Stimulated activated CD4-positive, alpha-beta T cell treated with anti-CD3 and anti-CD28 coated beads, Interleukin-12 subunit alpha, Interleukin-12 subunit beta, amount 100 ng/mL, for 24 hours (primary cell): ENCODE measurements at regions not wholly inside any gene's neighbourhood (a gene's known extent, or its start where the extent isn't known, plus 50 kb on each side); places are given as distances from the start of the nearest gene placed in this dataset.

Source experiments
- DNase-seq, 2 experiments: peaks; one replicate each; pipeline ENCODE4 v3.0.0-alpha.2; 2020; ENCODE audit warnings: low read depth in 2 of 2

GRCh38 chr5:6195711-6196358 is 182.5 kb downstream of the MED10 start:
- no peak for DNase-seq

DNA sequence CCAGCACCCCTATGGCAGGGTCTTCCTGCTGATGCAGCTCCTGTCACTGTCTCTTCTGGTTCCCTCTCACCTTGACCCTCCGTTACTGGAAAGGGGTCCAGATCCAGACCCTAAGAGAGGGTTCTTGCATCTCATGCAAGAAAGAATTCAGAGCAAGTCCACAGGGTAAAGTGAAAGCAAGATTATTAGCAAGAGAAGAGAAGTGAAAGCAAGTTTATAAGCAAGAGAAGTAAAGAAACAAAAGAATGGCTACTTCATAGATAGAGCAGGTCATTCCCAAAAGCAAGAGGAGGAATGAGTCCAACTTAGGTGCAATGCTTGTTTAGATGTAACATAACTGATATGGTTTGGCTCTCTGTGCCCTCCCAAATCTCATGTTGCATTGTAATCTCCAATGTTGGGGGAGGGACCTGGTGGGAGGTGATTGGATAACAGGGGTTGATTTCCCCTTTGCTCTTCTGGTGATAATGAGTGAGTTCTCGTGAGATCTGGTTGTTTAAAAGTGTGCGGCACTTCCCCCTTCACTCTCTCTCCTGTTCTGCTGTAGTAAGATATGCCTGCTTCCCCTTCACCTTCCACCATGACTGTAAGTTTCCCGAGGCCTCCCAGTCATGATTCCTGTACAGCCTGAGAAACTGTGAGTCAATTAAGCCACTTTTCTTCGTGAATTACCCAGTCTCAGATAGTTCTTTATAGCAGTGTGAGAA is 183.3 kb downstream of the MED10 start:
- DNase-seq = no peak

- no peak for DNase-seq
Measured at GRCh38 chr5:6194261-6194875, 184.0 kb downstream of the MED10 start.

DNA sequence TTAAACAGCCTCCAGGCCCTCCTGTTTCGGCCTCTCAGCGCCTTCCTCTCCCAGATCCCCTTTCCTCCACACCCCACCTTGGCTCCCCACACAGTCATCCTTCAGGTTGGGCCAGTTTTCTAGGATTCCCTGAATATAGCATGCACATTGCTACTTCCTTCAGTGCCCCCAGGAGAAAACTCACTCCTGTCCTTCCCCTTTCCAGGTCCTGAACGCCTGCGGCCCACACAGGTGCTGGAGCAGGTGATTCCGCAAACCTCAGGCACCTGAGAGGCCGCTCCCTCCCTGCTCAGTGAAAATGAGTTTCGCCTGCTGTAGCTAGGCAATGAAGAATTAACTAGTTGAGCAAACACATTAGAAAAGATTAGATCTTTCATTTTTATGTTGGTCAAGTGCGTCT is 185.0 kb downstream of the MED10 start:
- no peak for DNase-seq

DNA sequence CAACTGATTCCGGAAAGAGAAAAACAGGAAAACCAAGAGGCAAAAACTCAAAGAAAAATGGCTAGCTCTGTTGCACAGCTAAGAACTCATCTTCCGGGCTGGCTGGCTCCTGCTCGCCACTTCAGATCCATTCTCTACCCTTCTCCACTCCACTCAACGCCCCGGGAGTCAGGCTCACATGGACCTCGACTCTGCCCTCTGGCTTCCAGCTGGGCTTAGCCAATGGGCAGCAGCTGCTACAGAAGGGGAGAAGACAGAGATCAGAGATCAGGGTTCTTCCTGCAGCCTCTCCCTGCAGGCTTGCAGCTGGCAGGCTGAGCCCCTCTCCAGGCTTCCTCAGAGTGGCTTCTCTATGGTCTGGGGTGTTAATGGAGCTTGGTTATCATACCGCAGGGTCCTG is 187.5 kb downstream of the MED10 start:
- no peak for DNase-seq

DNA sequence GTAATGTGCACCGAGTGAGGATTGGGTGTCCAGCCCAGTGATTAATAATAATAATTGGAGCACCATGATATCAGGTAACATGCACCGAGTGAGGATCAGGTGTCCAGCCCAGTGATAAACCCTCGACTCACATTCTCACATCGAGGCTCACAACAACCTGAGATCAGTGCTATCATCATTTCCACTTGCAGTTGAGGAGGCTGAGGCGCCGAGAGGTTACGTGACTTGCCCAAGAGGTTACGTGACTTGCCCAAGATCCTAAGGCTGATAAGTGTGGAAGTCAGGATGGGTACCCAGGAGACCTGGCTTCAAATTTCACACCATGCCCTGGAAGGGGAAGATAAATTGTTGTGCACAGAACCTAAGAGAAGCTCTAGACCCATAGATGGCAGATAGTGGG is 189.4 kb downstream of the MED10 start:
- DNase-seq = no peak

DNA sequence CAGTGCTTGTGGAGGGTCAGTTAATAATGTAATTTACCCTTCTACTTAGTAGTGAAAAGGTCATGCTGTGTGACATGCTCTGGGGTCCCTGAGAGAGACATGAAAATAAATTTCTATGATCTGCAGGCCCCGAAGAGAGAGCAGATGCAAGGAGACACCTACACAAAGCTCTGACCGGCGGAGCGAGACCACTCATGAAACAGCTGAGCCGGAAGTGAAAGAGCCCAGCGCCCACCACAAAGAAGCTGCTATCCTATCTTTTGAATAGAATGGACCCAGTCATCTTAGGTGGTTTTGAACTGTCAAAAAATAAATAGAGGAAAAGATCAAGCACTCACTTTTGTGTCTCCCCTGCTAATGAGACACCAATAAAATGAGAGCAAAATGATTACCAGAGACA is 190.0 kb downstream of the MED10 start:
- no peak for DNase-seq

GRCh38 chr5:6187501-6187900 is 190.8 kb downstream of the MED10 start:
- no peak for DNase-seq

DNA sequence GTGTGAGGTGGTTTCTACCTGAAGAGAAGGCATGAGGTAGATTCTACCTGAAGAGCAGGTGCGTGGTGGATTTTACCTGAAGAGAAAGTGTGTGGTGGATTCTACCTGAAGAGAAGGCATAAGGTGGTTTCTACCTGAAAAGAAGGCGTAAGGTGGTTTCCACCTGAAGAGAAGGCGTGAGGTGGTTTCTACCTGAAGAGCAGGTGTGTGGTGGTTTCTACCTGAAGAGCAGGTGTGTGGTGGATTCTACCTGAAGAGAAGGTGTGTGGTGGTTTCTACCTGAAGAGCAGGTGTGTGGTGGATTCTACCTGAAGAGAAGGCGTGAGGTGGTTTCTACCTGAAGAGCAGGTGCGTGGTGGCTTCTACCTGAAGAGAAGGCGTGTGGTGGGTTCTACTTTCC is 192.8 kb downstream of the MED10 start:
- no peak for DNase-seq

DNA sequence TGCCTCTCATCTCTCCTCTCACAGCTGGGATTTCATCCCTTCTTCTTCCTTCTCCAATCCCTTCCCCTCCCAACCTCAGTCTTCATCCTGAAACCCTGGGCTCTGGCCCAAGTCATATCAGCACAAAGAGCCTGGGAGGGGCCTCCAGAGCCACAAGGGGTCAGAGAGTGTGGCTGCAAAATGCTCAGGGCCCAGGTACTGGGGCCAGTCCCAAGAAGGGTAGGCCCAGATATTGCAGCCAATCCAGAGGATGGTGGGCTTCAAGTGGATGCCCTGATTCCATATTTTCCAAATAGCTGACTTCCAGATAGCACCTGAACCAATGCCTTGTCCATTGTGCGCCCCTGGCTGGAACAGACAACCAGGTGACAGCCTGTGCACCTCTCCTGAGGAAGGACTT is 193.9 kb downstream of the MED10 start:
- no peak for DNase-seq

- DNase-seq = no peak
Measured at GRCh38 chr5:6183391-6184390, 194.7 kb downstream of the MED10 start.

DNA sequence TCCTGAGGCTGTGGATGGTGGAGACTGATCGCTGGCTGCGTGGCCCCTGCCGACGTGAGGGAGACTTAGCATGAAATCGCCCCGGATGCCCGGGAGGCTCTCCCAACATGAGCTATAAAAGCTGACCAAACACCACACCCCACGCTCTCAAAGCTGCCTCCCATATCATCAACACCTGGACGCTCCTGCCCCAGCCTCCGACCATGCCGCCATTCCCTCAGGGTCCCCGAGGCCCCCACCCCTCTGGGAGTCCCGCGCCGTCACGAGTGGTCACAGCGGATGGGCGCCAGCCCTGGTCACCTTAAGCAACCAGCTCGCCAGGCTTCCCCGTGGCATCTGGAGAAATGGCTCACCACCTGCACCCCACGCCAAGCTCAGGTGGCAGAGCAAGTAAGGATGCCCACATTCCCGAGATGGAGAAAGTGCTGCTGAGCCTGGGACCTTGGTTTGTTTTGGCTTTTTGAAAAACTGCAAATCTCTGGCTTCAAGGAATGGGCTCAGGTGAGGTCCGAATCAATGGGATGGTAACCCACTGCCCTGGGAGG is 196.0 kb downstream of the MED10 start:
- no peak for DNase-seq

DNA sequence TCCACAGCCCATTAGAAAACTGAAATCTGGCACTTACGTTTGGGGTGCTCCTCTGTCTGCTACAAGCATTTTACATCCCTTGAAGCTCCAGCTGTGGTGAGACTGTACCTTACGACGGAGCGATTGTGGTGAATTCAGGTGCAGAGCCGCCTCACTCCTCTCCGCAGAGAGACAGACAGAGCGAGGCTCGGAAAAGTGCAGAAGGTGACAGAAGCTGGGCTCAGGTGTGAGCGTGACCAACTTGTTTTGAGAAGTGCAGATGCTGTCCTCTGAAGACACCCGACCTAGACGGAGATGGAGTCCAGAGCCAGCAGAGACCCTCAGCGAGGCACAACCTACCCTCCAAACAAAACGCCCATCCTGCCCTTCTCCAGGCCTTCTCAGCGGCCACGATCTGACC is 196.5 kb downstream of the MED10 start:
- DNase-seq = no peak

DNA sequence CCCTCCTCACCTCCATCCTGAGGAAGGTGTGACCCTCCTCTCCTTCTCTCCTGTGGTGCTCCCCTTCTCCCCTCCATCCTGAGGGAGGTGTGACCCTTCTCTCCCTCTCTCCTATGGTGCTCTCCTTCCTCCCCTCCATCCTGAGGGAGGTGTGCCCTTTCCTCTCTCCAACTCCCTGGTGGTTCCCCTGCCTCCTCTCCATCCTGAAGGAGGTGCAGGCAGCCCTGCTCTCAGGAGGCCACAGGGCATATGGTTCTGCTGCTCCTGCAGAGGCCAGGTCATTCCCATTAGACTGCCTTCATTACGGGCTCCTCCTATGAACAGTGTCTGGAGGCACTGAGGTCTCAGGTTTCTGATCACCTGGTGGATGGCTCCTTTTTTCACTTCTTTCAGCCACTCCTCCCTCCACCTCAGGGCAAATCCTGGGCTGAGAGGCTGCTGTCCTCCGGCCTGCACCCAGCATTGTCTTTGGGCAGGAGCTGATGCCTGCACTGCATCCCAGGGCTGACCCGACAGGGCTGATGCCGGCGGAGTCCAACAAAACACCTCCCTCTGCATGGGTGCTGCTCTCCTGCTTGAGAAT is 197.1 kb downstream of the MED10 start:
- DNase-seq = no peak

- DNase-seq = no peak
Measured at GRCh38 chr5:6180231-6180872, 198.0 kb downstream of the MED10 start.

DNA sequence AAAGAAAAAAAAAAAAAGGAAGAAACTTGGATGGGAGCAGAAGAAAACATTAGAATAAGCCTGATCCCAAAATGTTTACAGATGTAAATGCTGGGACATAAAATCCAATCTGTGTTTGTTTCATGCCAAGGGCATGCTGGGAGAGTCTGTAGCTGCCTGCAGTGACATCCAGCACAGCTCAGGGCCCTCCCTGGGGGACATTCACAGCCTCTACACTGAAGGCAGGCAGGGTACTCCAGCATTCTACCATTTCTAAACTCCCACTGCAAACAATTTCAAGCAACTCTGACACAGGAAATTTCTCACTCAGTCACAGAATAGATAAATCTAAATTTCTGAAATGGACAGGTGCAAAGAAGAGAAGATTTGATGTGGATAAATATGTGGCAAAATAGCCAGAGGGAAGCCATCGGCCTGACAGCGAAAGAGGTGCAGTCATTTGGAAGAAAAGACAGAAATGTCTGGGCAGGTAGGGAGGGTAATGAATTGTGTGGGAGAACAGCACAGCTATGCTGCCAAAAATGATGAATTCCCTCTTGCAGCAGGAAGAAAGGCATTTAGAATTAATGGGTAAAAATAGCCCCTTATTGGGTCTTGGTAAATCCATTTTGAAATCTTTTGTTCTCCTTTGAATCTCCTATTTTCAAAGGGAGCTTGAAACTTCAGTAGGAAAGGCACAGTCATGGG is 199.4 kb downstream of the MED10 start:
- DNase-seq = no peak

GRCh38 chr5:6177926-6178325 is 200.4 kb downstream of the MED10 start:
- no peak for DNase-seq

DNA sequence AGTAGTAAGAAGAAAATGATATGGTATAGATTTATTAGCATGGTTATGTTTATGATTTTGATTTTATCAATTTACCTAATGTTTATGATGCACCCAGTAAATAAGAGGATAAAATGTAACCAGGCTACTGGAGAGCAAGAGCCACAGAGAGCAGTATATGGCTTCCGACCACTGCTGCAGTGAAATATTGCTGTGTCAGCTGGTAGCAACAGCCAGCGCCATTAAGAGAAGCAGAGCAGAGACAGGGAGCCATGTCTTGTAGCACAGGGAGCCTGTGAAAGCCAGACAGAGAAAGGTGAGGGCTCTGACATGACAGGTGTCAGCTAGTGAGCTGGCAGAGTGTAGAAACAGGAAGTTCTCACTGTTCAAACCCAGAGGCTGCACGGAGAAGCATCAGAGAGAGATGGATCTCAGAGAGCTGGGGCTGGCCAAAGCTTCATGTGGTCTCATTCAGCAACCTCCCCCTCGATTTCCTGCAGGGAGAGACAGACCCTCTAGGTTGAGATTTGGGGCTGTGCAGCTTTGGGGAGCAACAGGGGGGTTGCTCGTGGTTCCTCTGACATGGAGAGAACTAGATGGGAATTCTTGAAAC is 202.1 kb downstream of the MED10 start:
- no peak for DNase-seq

DNA sequence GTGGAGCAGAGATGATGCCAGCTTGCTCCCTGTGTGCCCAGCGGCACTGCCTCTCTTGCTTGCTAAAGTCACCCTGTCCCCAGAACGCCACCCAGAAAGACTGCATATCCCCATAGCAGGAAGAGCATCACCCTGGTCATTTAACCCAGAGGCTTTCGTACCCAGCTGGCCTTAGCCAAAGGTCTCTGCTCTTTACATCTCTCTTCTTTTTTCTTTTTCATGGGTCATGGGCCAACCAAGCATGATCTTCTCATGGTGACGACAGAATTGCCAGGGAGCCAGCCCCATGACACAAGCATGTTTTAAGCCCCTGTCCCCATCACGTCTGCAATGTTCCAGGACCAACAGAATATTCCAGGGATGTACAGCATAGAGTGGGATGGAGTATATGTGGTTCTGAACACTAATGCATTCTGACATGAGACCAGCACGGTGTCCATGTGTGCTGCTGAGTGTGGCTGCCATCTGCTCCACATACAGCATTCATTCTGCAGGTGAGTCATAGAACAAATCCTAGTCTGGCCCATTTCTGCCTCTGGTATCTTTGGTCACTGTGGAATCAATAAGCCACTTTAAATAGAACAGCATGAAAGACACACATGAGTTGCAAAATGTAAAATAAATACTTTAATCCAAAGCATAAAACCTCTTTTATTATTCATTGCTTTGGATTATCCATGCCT is 203.0 kb downstream of the MED10 start:
- DNase-seq = no peak
